ENCODE measurements at regions not wholly inside any gene's neighbourhood (a gene's known extent, or its start where the extent isn't known, plus 50 kb on each side); places are given as distances from the start of the nearest gene placed in this dataset.

DNA sequence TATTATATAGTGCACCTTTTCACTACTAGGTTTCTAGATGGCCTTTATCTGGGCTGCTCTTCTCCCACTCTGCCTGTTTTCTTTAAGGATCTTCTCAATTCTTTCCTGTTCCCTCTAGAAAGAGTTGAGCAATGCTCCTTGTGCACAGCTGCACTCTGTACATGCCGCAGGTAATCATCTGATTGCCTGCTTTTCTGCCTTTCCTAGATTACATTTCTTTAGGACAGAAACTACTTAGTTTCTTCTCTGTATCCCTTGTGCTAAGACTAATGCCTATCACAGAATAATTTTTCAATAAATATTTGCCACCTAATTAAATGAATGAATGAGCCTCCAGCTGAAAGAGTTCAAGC is 802.4 kb upstream of the ID2 start:
- Histone ChIP-seq H3K4me1 (ENCODE audit: control insufficient read depth, insufficient read depth, low read length, poor library complexity, severe bottlenecking) (no peaks in the 10 kb centered on the region), H3K36me3 (ENCODE audit: control insufficient read depth, insufficient read depth, low read length) (no peaks in the 10 kb centered on the region), H3K27me3 (replicated peaks; ENCODE audit: control insufficient read depth, insufficient read depth, low read length, poor library complexity, severe bottlenecking) (no peaks in the 10 kb centered on the region), H3K9me3 (ENCODE audit: control insufficient read depth, low read length) (no peaks in the 10 kb centered on the region), H3K4me3 (ENCODE audit: insufficient read depth, low read depth, low read length, poor library complexity, severe bottlenecking) (no peak overlapping the region), H3K27ac (ENCODE audit: insufficient read depth, low read length, poor library complexity, severe bottlenecking) (no peak overlapping the region)
- no peak for DNase-seq

DNA sequence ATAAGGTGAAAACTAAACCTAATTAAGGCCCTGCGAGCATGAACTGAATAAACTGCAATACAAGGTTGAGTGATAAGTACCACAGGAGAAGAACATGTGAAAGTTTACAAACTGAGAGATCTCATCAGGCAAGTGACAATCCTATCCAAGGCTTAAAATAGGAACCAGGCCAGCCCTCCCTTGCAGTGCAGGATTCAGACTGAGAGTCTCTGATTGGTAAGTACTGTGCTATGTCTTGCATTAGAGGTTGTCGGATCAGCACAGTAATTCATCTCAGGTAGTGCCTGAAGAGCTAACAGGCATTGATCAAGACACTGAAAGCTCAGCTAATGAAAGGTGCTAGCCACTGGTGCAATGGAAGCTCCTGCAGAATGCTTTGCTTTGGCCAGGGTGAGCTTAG is 801.7 kb upstream of the ID2 start:
- H3K27ac ChIP-seq (ENCODE audit: insufficient read depth, low read length, poor library complexity, severe bottlenecking), result no peak overlapping the region
- no peaks in the 10 kb centered on the region for H3K4me1 ChIP-seq (ENCODE audit: control insufficient read depth, insufficient read depth, low read length, poor library complexity, severe bottlenecking)
- H3K4me3 ChIP-seq (ENCODE audit: insufficient read depth, low read depth, low read length, poor library complexity, severe bottlenecking), result no peak overlapping the region
- no peaks in the 10 kb centered on the region for H3K36me3 ChIP-seq (ENCODE audit: control insufficient read depth, insufficient read depth, low read length)
- DNase-seq, result no peak
- H3K9me3 ChIP-seq (ENCODE audit: control insufficient read depth, low read length), result no peaks in the 10 kb centered on the region
- H3K27me3 ChIP-seq (replicated peaks; ENCODE audit: control insufficient read depth, insufficient read depth, low read length, poor library complexity, severe bottlenecking), result no peaks in the 10 kb centered on the region

DNA sequence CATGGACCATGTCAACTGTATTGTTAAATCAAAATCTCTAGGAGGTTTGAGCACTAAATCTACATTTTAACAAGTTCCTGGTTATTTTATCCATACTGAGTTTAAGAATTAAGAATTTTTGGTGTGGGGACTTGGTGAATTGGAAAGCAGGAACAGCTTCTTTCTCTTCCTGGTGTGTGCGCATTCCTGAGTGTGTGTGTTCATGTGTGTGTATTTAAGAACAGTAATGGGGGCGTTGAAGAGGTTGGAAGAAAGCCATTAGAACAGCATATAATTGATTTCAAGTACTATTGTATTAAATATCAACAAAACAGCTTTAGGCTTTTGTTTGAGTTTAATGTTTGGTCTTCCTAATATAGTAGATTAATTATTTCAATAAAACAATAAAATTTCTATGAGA is 801.3 kb upstream of the ID2 start:
- H3K36me3 ChIP-seq (ENCODE audit: control insufficient read depth, insufficient read depth, low read length), result no peaks in the 10 kb centered on the region
- H3K27me3 ChIP-seq (replicated peaks; ENCODE audit: control insufficient read depth, insufficient read depth, low read length, poor library complexity, severe bottlenecking), result no peaks in the 10 kb centered on the region
- no peaks in the 10 kb centered on the region for H3K4me1 ChIP-seq (ENCODE audit: control insufficient read depth, insufficient read depth, low read length, poor library complexity, severe bottlenecking)
- no peak overlapping the region for H3K4me3 ChIP-seq (ENCODE audit: insufficient read depth, low read depth, low read length, poor library complexity, severe bottlenecking)
- no peak for DNase-seq
- no peak overlapping the region for H3K27ac ChIP-seq (ENCODE audit: insufficient read depth, low read length, poor library complexity, severe bottlenecking)
- no peaks in the 10 kb centered on the region for H3K9me3 ChIP-seq (ENCODE audit: control insufficient read depth, low read length)

GRCh38 chr2:7881063-7881462 is 800.8 kb upstream of the ID2 start:
- H3K9me3 ChIP-seq (ENCODE audit: control insufficient read depth, low read length), result no peaks in the 10 kb centered on the region
- H3K4me1 ChIP-seq (ENCODE audit: control insufficient read depth, insufficient read depth, low read length, poor library complexity, severe bottlenecking), result no peaks in the 10 kb centered on the region
- no peaks in the 10 kb centered on the region for H3K36me3 ChIP-seq (ENCODE audit: control insufficient read depth, insufficient read depth, low read length)
- no peaks in the 10 kb centered on the region for H3K27me3 ChIP-seq (replicated peaks; ENCODE audit: control insufficient read depth, insufficient read depth, low read length, poor library complexity, severe bottlenecking)
- no peak overlapping the region for H3K4me3 ChIP-seq (ENCODE audit: insufficient read depth, low read depth, low read length, poor library complexity, severe bottlenecking)
- no peak for DNase-seq
- no peak overlapping the region for H3K27ac ChIP-seq (ENCODE audit: insufficient read depth, low read length, poor library complexity, severe bottlenecking)

GRCh38 chr2:7881466-7881865 is 800.4 kb upstream of the ID2 start:
- H3K36me3 ChIP-seq (ENCODE audit: control insufficient read depth, insufficient read depth, low read length), result no peaks in the 10 kb centered on the region
- H3K4me3 ChIP-seq (ENCODE audit: insufficient read depth, low read depth, low read length, poor library complexity, severe bottlenecking), result no peak overlapping the region

DNA sequence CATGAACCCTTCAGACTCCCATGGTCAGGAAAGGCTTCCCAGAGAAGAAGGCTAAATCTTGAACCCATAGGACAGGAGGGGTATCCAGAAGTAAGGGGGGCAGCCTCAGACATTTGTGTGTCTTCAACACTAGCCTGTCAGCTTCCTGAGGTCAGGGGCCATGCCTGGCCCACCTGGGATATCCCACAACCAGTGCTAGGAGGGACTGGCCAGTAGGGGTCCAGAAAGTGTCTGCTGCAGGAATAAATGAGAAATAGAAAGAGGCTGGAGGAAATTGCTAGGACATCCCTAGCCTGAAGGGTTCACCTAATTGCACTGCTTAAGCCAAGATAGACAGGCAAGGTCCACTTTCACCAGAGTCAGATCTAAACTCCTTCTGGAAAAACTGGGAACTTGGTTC is 799.6 kb upstream of the ID2 start:
- Histone ChIP-seq H3K36me3 (ENCODE audit: control insufficient read depth, insufficient read depth, low read length) (no peaks in the 10 kb centered on the region), H3K4me3 (ENCODE audit: insufficient read depth, low read depth, low read length, poor library complexity, severe bottlenecking) (no peak overlapping the region), H3K9me3 (ENCODE audit: control insufficient read depth, low read length) (no peaks in the 10 kb centered on the region), H3K27ac (ENCODE audit: insufficient read depth, low read length, poor library complexity, severe bottlenecking) (no peak overlapping the region), H3K4me1 (ENCODE audit: control insufficient read depth, insufficient read depth, low read length, poor library complexity, severe bottlenecking) (no peaks in the 10 kb centered on the region), H3K27me3 (replicated peaks; ENCODE audit: control insufficient read depth, insufficient read depth, low read length, poor library complexity, severe bottlenecking) (no peaks in the 10 kb centered on the region)
- no peak for DNase-seq

More at GRCh38 chr2:7881466-7881865, 800.4 kb upstream of the ID2 start:
- no peaks in the 10 kb centered on the region for H3K4me1 ChIP-seq (ENCODE audit: control insufficient read depth, insufficient read depth, low read length, poor library complexity, severe bottlenecking)
- no peaks in the 10 kb centered on the region for H3K27me3 ChIP-seq (replicated peaks; ENCODE audit: control insufficient read depth, insufficient read depth, low read length, poor library complexity, severe bottlenecking)
- H3K27ac ChIP-seq (ENCODE audit: insufficient read depth, low read length, poor library complexity, severe bottlenecking), result no peak overlapping the region
- H3K9me3 ChIP-seq (ENCODE audit: control insufficient read depth, low read length), result no peaks in the 10 kb centered on the region
- no peak for DNase-seq

DNA sequence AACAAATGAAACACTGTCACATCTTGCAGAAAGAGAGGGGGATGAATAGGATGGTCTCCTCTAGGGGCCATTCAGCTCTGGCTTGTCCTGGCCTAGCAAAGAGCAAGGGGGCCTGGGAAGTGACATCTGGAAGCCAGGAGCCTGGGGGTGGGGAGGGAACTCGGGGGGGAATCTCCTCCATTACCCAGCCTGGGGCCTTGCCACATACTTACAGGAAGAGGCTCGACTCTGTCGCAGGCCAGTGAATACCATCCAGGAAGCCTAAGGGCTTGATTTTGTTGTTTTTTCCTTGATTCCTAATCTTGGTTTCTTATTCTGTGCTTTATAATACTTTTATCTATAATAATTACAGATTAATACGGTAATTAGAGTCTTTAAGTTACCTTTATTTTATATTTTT is 797.5 kb upstream of the ID2 start:
- Histone ChIP-seq H3K4me1 (ENCODE audit: control insufficient read depth, insufficient read depth, low read length, poor library complexity, severe bottlenecking) (no peaks in the 10 kb centered on the region), H3K27me3 (replicated peaks; ENCODE audit: control insufficient read depth, insufficient read depth, low read length, poor library complexity, severe bottlenecking) (no peaks in the 10 kb centered on the region), H3K4me3 (ENCODE audit: insufficient read depth, low read depth, low read length, poor library complexity, severe bottlenecking) (no peak overlapping the region), H3K9me3 (ENCODE audit: control insufficient read depth, low read length) (no peaks in the 10 kb centered on the region), H3K36me3 (ENCODE audit: control insufficient read depth, insufficient read depth, low read length) (no peaks in the 10 kb centered on the region), H3K27ac (ENCODE audit: insufficient read depth, low read length, poor library complexity, severe bottlenecking) (no peak overlapping the region)
- DNase-seq, result no peak

GRCh38 chr2:7886666-7887065 is 795.2 kb upstream of the ID2 start:
- Histone ChIP-seq H3K4me3 (ENCODE audit: insufficient read depth, low read depth, low read length, poor library complexity, severe bottlenecking) (no peak overlapping the region), H3K27ac (ENCODE audit: insufficient read depth, low read length, poor library complexity, severe bottlenecking) (no peak overlapping the region), H3K27me3 (replicated peaks; ENCODE audit: control insufficient read depth, insufficient read depth, low read length, poor library complexity, severe bottlenecking) (no peaks in the 10 kb centered on the region), H3K9me3 (ENCODE audit: control insufficient read depth, low read length) (no peaks in the 10 kb centered on the region), H3K4me1 (ENCODE audit: control insufficient read depth, insufficient read depth, low read length, poor library complexity, severe bottlenecking) (no peaks in the 10 kb centered on the region), H3K36me3 (ENCODE audit: control insufficient read depth, insufficient read depth, low read length) (no peaks in the 10 kb centered on the region)
- no peak for DNase-seq

DNA sequence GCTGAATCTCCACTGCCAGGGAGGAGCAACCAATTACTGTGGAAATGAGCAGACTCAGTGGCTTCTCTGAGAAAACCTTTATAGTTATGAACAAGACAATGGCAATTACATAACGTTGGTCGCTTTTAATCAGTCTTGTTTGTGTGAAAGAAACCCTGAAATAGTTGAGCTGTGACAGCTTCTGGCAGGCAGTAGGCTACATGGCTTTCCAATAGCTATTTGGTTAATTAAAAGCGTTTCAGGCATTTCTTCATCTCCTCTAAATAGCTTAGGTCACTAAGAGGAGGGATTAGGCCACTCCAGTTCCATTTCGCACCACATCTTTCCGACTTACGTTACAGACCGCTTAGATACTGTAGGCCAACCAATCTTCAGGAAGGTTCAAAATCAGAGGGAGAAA is 794.4 kb upstream of the ID2 start:
- Histone ChIP-seq H3K27me3 (replicated peaks; ENCODE audit: control insufficient read depth, insufficient read depth, low read length, poor library complexity, severe bottlenecking) (no peaks in the 10 kb centered on the region), H3K27ac (ENCODE audit: insufficient read depth, low read length, poor library complexity, severe bottlenecking) (no peak overlapping the region), H3K4me3 (ENCODE audit: insufficient read depth, low read depth, low read length, poor library complexity, severe bottlenecking) (no peak overlapping the region), H3K9me3 (ENCODE audit: control insufficient read depth, low read length) (no peaks in the 10 kb centered on the region), H3K4me1 (ENCODE audit: control insufficient read depth, insufficient read depth, low read length, poor library complexity, severe bottlenecking) (no peaks in the 10 kb centered on the region), H3K36me3 (ENCODE audit: control insufficient read depth, insufficient read depth, low read length) (no peaks in the 10 kb centered on the region)
- no peak for DNase-seq

- Histone ChIP-seq H3K27me3 (replicated peaks; ENCODE audit: control insufficient read depth, insufficient read depth, low read length, poor library complexity, severe bottlenecking) (no peaks in the 10 kb centered on the region), H3K4me1 (ENCODE audit: control insufficient read depth, insufficient read depth, low read length, poor library complexity, severe bottlenecking) (no peaks in the 10 kb centered on the region), H3K27ac (ENCODE audit: insufficient read depth, low read length, poor library complexity, severe bottlenecking) (no peak overlapping the region), H3K4me3 (ENCODE audit: insufficient read depth, low read depth, low read length, poor library complexity, severe bottlenecking) (no peak overlapping the region), H3K36me3 (ENCODE audit: control insufficient read depth, insufficient read depth, low read length) (no peaks in the 10 kb centered on the region), H3K9me3 (ENCODE audit: control insufficient read depth, low read length) (no peaks in the 10 kb centered on the region)
- DNase-seq, result no peak
These were observed 793.0 kb upstream of the ID2 start for GRCh38 chr2:7888876-7889275.

DNA sequence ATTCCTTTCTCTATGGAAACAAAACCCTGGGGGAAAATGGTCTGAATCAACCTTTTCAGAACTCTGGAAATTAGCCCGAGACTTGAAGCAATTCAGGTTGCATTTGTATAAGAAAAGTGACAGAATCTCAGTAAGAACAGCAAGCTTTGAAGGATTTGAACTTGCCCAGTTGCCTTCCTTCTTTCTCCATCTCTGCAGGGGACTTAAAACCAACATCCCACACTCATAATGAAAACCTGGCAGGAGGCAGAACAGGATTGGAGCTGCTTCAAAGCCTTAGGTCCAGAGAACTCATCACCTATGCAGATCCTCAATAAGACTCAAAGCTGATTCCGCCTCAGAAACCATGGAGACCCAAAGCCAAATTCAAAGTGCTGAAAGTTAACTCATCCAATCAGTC is 790.5 kb upstream of the ID2 start:
- Histone ChIP-seq H3K9me3 (ENCODE audit: control insufficient read depth, low read length) (no peaks in the 10 kb centered on the region), H3K27ac (ENCODE audit: insufficient read depth, low read length, poor library complexity, severe bottlenecking) (no peak overlapping the region), H3K27me3 (replicated peaks; ENCODE audit: control insufficient read depth, insufficient read depth, low read length, poor library complexity, severe bottlenecking) (no peaks in the 10 kb centered on the region), H3K4me3 (ENCODE audit: insufficient read depth, low read depth, low read length, poor library complexity, severe bottlenecking) (no peak overlapping the region), H3K36me3 (ENCODE audit: control insufficient read depth, insufficient read depth, low read length) (no peaks in the 10 kb centered on the region), H3K4me1 (ENCODE audit: control insufficient read depth, insufficient read depth, low read length, poor library complexity, severe bottlenecking) (no peaks in the 10 kb centered on the region)
- DNase-seq, result no peak

All from effector memory CD4-positive, alpha-beta T cell (primary cell).